ENCODE measurements at regions not wholly inside any gene's neighbourhood (a gene's known extent, or its start where the extent isn't known, plus 50 kb on each side); places are given as distances from the start of the nearest gene placed in this dataset.

DNA sequence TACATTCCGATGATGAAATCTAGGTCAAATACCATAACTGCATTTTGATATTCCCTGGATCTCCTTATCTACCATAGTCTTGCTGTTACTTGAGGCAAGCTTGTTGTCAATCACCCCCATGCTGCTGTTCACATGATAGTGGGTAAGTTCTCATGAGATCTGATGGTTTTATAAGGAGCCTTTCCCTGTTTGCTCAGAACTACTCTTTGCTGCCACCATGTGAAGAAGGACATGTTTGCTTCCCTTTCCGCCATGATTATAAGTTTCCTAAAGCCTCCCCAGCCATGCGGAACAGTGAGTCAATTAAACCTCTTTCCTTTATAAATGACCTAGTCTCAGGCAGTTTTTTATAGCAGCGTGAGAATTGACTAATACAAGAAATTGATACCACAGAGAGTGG, 432.0 kb downstream of the GLUD2 start:
- Histone ChIP-seq H3K4me1 (ENCODE audit: control insufficient read depth in 2 of 2, insufficient read depth in 1 of 2, low read depth in 1 of 2, low read length in 2 of 2) (no peaks in the 10 kb centered on the region), H3K4me3 (ENCODE audit: low read length in 2 of 2) (no peak overlapping the region), H2BK5ac (ENCODE audit: low read length) (no peak overlapping the region), H3K14ac (ENCODE audit: low read length) (no peak overlapping the region), H3K27me3 (ENCODE audit: control insufficient read depth in 3 of 3, insufficient read depth in 3 of 3, low read depth in 1 of 3, low read length in 3 of 3) (no peaks in the 10 kb centered on the region), H2AK5ac (ENCODE audit: low read depth, low read length) (no peak overlapping the region), H3K23ac (ENCODE audit: low read depth, low read length, poor library complexity) (no peak overlapping the region), H2BK15ac (ENCODE audit: low read length) (no peak overlapping the region), H3K36me3 (replicated peaks in 1 of 2; ENCODE audit: control insufficient read depth in 2 of 2, insufficient read depth in 2 of 2, low read length in 2 of 2) (no peaks in the 10 kb centered on the region), H3K9ac (ENCODE audit: low read depth, low read length, poor library complexity) (no peak overlapping the region), H2AFZ (ENCODE audit: low read length) (no peak overlapping the region), H3K79me1 (ENCODE audit: low read depth, low read length) (no peaks in the 10 kb centered on the region), H2BK120ac (ENCODE audit: low read depth, low read length) (no peak overlapping the region), H3K4me2 (ENCODE audit: insufficient read depth, low read length, poor library complexity, severe bottlenecking) (no peak overlapping the region), H2BK12ac (ENCODE audit: low read length) (no peak overlapping the region), H4K8ac (ENCODE audit: low read depth, low read length) (no peak overlapping the region), H3K9me3 (replicated peaks in 1 of 2; ENCODE audit: control insufficient read depth in 2 of 2, insufficient read depth in 1 of 2, low read depth in 1 of 2, low read length in 2 of 2) (no peaks in the 10 kb centered on the region), H3K18ac (ENCODE audit: low read length) (no peak overlapping the region), H3K27ac (replicated peaks; ENCODE audit: low read length) (no peak overlapping the region), H3K4ac (ENCODE audit: low read length) (no peak overlapping the region), H4K91ac (ENCODE audit: low read depth, low read length, poor library complexity) (no peak overlapping the region)
- no peak for DNase-seq (ENCODE audit: low spot score)
- no CpG with 5 or more reads among the region's 4 CpGs for WGBS, 2 donors (ENCODE audit: extremely low coverage in 2 of 2, insufficient read length in 2 of 2, insufficient replicate concordance in 1 of 2)

DNA sequence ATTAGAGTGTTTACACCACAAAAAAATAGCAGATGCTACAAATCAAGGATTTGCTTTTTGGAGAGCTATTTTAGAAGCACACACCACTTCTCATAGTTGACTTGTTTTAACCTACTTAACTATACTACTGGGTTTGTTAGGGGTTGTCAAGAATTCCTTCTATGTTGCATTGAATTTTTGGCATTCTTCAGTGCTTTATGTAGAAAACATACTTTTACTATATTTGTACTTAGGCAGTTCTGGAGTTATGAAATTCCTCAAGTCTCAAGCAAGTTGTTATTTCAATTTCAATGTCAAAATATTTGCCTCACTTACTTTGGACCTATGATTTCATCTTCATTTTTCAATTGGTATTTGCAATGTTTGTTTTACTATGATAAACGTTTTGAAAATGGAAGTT, 449.6 kb downstream of the GLUD2 start:
- no peak overlapping the region for H3K14ac ChIP-seq (ENCODE audit: low read length)
- WGBS, 2 donors (ENCODE audit: extremely low coverage in 2 of 2, insufficient read length in 2 of 2, insufficient replicate concordance in 1 of 2): no CpG with 5 or more reads among the region's 1 CpG
- no peak overlapping the region for H2BK12ac ChIP-seq (ENCODE audit: low read length)
- no peak overlapping the region for H3K4ac ChIP-seq (ENCODE audit: low read length)
- DNase-seq (ENCODE audit: low spot score): no peak
- H2BK5ac ChIP-seq (ENCODE audit: low read length): no peak overlapping the region
- H3K4me1 ChIP-seq (ENCODE audit: control insufficient read depth in 2 of 2, insufficient read depth in 1 of 2, low read depth in 1 of 2, low read length in 2 of 2): no peaks in the 10 kb centered on the region
- no peaks in the 10 kb centered on the region for H3K9me3 ChIP-seq (replicated peaks in 1 of 2; ENCODE audit: control insufficient read depth in 2 of 2, insufficient read depth in 1 of 2, low read depth in 1 of 2, low read length in 2 of 2)
- no peak overlapping the region for H2BK120ac ChIP-seq (ENCODE audit: low read depth, low read length)
- H3K36me3 ChIP-seq (replicated peaks in 1 of 2; ENCODE audit: control insufficient read depth in 2 of 2, insufficient read depth in 2 of 2, low read length in 2 of 2): no peaks in the 10 kb centered on the region
- no peak overlapping the region for H2AFZ ChIP-seq (ENCODE audit: low read length)
- H2BK15ac ChIP-seq (ENCODE audit: low read length): no peak overlapping the region
- no peak overlapping the region for H3K23ac ChIP-seq (ENCODE audit: low read depth, low read length, poor library complexity)
- H3K27ac ChIP-seq (replicated peaks; ENCODE audit: low read length): no peak overlapping the region
- no peak overlapping the region for H3K4me2 ChIP-seq (ENCODE audit: insufficient read depth, low read length, poor library complexity, severe bottlenecking)
- no peak overlapping the region for H2AK5ac ChIP-seq (ENCODE audit: low read depth, low read length)
- H3K79me1 ChIP-seq (ENCODE audit: low read depth, low read length): no peaks in the 10 kb centered on the region
- H3K27me3 ChIP-seq (ENCODE audit: control insufficient read depth in 3 of 3, insufficient read depth in 3 of 3, low read depth in 1 of 3, low read length in 3 of 3): no peaks in the 10 kb centered on the region
- no peak overlapping the region for H3K18ac ChIP-seq (ENCODE audit: low read length)
- no peak overlapping the region for H4K8ac ChIP-seq (ENCODE audit: low read depth, low read length)
- no peak overlapping the region for H3K9ac ChIP-seq (ENCODE audit: low read depth, low read length, poor library complexity)
- H3K4me3 ChIP-seq (ENCODE audit: low read length in 2 of 2): no peak overlapping the region
- no peak overlapping the region for H4K91ac ChIP-seq (ENCODE audit: low read depth, low read length, poor library complexity)

DNA sequence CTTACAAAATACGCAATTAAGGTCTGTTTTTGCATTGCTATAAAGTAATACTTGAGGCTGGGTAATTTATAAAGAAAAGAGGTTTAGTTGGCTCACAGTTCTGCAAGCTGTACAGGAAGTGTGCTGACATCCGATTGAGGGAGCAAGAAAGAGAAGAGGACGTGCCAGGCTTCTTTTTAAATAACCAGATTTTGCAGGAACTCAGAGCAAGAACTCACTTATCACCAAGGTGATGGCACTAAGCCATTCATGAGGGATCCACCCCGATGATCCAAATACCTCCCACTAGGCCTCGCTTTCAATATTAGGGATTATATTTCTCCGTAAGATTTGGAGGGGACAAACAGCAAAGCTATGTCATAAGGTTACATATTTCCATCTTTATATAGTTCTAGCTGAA, 456.7 kb downstream of the GLUD2 start:
- Histone ChIP-seq H3K4me1 (ENCODE audit: control insufficient read depth in 2 of 2, insufficient read depth in 1 of 2, low read depth in 1 of 2, low read length in 2 of 2) (no peaks in the 10 kb centered on the region), H3K14ac (ENCODE audit: low read length) (no peak overlapping the region), H3K18ac (ENCODE audit: low read length) (no peak overlapping the region), H3K23ac (ENCODE audit: low read depth, low read length, poor library complexity) (no peak overlapping the region), H2BK120ac (ENCODE audit: low read depth, low read length) (no peak overlapping the region), H3K4me2 (ENCODE audit: insufficient read depth, low read length, poor library complexity, severe bottlenecking) (no peak overlapping the region), H3K79me1 (ENCODE audit: low read depth, low read length) (no peaks in the 10 kb centered on the region), H3K36me3 (replicated peaks in 1 of 2; ENCODE audit: control insufficient read depth in 2 of 2, insufficient read depth in 2 of 2, low read length in 2 of 2) (no peaks in the 10 kb centered on the region), H3K27ac (replicated peaks; ENCODE audit: low read length) (no peak overlapping the region), H3K9ac (ENCODE audit: low read depth, low read length, poor library complexity) (no peak overlapping the region), H4K91ac (ENCODE audit: low read depth, low read length, poor library complexity) (no peak overlapping the region), H2BK15ac (ENCODE audit: low read length) (no peak overlapping the region), H2BK5ac (ENCODE audit: low read length) (no peak overlapping the region), H3K4me3 (ENCODE audit: low read length in 2 of 2) (no peak overlapping the region), H2AFZ (ENCODE audit: low read length) (no peak overlapping the region), H2AK5ac (ENCODE audit: low read depth, low read length) (no peak overlapping the region), H3K4ac (ENCODE audit: low read length) (no peak overlapping the region), H3K9me3 (replicated peaks in 1 of 2; ENCODE audit: control insufficient read depth in 2 of 2, insufficient read depth in 1 of 2, low read depth in 1 of 2, low read length in 2 of 2) (no peaks in the 10 kb centered on the region), H3K27me3 (ENCODE audit: control insufficient read depth in 3 of 3, insufficient read depth in 3 of 3, low read depth in 1 of 3, low read length in 3 of 3) (no peaks in the 10 kb centered on the region), H2BK12ac (ENCODE audit: low read length) (no peak overlapping the region), H4K8ac (ENCODE audit: low read depth, low read length) (no peak overlapping the region)
- no CpG with 5 or more reads among the region's 6 CpGs for WGBS, 2 donors (ENCODE audit: extremely low coverage in 2 of 2, insufficient read length in 2 of 2, insufficient replicate concordance in 1 of 2)
- no peak for DNase-seq (ENCODE audit: low spot score)

DNA sequence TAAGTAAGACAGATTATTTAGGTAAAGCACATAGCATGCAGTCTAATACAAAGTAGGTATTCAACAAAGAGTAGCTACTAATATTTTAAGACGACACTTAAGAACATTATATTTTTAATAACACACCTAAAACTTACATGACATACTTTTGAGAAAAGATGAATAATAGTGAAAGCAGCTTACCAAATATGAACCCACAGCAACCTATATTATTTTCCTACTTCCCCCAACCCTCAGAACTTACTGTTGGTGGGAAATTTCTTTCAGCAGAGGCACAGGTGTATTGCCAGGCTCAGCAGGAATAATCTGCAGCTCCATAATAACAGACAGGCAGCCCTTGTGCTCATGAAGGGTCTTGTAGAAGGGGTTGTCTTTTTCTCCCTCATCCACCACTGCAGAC, 498.9 kb downstream of the GLUD2 start:
- no peak overlapping the region for H2AFZ ChIP-seq (ENCODE audit: low read length)
- H4K8ac ChIP-seq (ENCODE audit: low read depth, low read length): no peak overlapping the region
- H2AK5ac ChIP-seq (ENCODE audit: low read depth, low read length): no peak overlapping the region
- no peaks in the 10 kb centered on the region for H3K9me3 ChIP-seq (replicated peaks in 1 of 2; ENCODE audit: control insufficient read depth in 2 of 2, insufficient read depth in 1 of 2, low read depth in 1 of 2, low read length in 2 of 2)
- no peak overlapping the region for H3K9ac ChIP-seq (ENCODE audit: low read depth, low read length, poor library complexity)
- H3K4me2 ChIP-seq (ENCODE audit: insufficient read depth, low read length, poor library complexity, severe bottlenecking): no peak overlapping the region
- no peaks in the 10 kb centered on the region for H3K27me3 ChIP-seq (ENCODE audit: control insufficient read depth in 3 of 3, insufficient read depth in 3 of 3, low read depth in 1 of 3, low read length in 3 of 3)
- H2BK15ac ChIP-seq (ENCODE audit: low read length): no peak overlapping the region
- H3K4ac ChIP-seq (ENCODE audit: low read length): no peak overlapping the region
- no peak overlapping the region for H3K18ac ChIP-seq (ENCODE audit: low read length)
- no peak overlapping the region for H3K14ac ChIP-seq (ENCODE audit: low read length)
- H2BK12ac ChIP-seq (ENCODE audit: low read length): no peak overlapping the region
- H4K91ac ChIP-seq (ENCODE audit: low read depth, low read length, poor library complexity): no peak overlapping the region
- no peak overlapping the region for H3K23ac ChIP-seq (ENCODE audit: low read depth, low read length, poor library complexity)
- no CpG with 5 or more reads among the region's 1 CpG for WGBS, 2 donors (ENCODE audit: extremely low coverage in 2 of 2, insufficient read length in 2 of 2, insufficient replicate concordance in 1 of 2)
- no peaks in the 10 kb centered on the region for H3K4me1 ChIP-seq (ENCODE audit: control insufficient read depth in 2 of 2, insufficient read depth in 1 of 2, low read depth in 1 of 2, low read length in 2 of 2)
- H2BK5ac ChIP-seq (ENCODE audit: low read length): no peak overlapping the region
- no peak for DNase-seq (ENCODE audit: low spot score)
- H3K4me3 ChIP-seq (ENCODE audit: low read length in 2 of 2): no peak overlapping the region
- H3K79me1 ChIP-seq (ENCODE audit: low read depth, low read length): no peaks in the 10 kb centered on the region
- H2BK120ac ChIP-seq (ENCODE audit: low read depth, low read length): no peak overlapping the region
- no peaks in the 10 kb centered on the region for H3K36me3 ChIP-seq (replicated peaks in 1 of 2; ENCODE audit: control insufficient read depth in 2 of 2, insufficient read depth in 2 of 2, low read length in 2 of 2)
- H3K27ac ChIP-seq (replicated peaks; ENCODE audit: low read length): no peak overlapping the region
